Spleen (tissue), 7 donors: ENCODE measurements at regions not wholly inside any gene's neighbourhood (a gene's known extent, or its start where the extent isn't known, plus 50 kb on each side); places are given as distances from the start of the nearest gene placed in this dataset.

ENCODE experiments used
- POLR2A ChIP-seq, 3 donors: fragments of 450-650 bp; IDR thresholded peaks; one replicate each; pipeline ENCODE4 v1.5.1; 2017; ENCODE audit warnings: antibody characterized with exemption in 3 of 3, mild to moderate bottlenecking in 1 of 3
- POLR2AphosphoS5 ChIP-seq, 3 donors: sonication (generic); formaldehyde crosslinking; IDR thresholded peaks; one replicate each; pipeline ENCODE4 v1.5.1; 2017; ENCODE audit warnings: antibody characterized with exemption in 3 of 3
- TF ChIP-seq, protein P1 (sequence below), 11 experiments: fragments of 200-600 bp in 7 of 11; fragments of 450-650 bp in 4 of 11; sonication (generic) in 4 of 11; IDR thresholded peaks in 8 of 11; conservative IDR thresholded peaks in 3 of 11; 1 replicate in 7 of 11; 2 replicates in 4 of 11; pipeline versions ENCODE4 v1.4.0 to v1.8.0; 2016 to 2021; ENCODE audit warnings: antibody characterized with exemption in 11 of 11, inconsistent platforms in 4 of 11, mild to moderate bottlenecking in 1 of 11
- donor health status: DM: no; HTN: no; CAD: no; lungs with moderate emphysema.
- donor health status: DM: no; HTN: no; CAD: no.
- donor health status: DM: no; HTN: no; CAD: no.

GRCh38 chr10:35946556-35946955 is 304.5 kb upstream of the FZD8 start:
- TF ChIP-seq, protein P1, sequence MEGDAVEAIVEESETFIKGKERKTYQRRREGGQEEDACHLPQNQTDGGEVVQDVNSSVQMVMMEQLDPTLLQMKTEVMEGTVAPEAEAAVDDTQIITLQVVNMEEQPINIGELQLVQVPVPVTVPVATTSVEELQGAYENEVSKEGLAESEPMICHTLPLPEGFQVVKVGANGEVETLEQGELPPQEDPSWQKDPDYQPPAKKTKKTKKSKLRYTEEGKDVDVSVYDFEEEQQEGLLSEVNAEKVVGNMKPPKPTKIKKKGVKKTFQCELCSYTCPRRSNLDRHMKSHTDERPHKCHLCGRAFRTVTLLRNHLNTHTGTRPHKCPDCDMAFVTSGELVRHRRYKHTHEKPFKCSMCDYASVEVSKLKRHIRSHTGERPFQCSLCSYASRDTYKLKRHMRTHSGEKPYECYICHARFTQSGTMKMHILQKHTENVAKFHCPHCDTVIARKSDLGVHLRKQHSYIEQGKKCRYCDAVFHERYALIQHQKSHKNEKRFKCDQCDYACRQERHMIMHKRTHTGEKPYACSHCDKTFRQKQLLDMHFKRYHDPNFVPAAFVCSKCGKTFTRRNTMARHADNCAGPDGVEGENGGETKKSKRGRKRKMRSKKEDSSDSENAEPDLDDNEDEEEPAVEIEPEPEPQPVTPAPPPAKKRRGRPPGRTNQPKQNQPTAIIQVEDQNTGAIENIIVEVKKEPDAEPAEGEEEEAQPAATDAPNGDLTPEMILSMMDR (IDR thresholded peaks at IDR 0.05 in 8 of 11, conservative IDR thresholded peaks at IDR 0.05 in 3 of 11) = no peak
- TF ChIP-seq POLR2AphosphoS5 (IDR thresholded peaks at IDR 0.05) (no peak), POLR2A (IDR thresholded peaks at IDR 0.05) (no peak)
